HepG2 (cell line): ENCODE measurements at regions not wholly inside any gene's neighbourhood (a gene's known extent, or its start where the extent isn't known, plus 50 kb on each side); places are given as distances from the start of the nearest gene placed in this dataset.

ENCODE experiments used
- AGO2 ChIP-seq: fragments of 200-400 bp; formaldehyde crosslinking; optimal IDR thresholded peaks from 2 replicates; pipeline ENCODE3; 2017; ENCODE audit warnings: mild to moderate bottlenecking, low read depth, low read length, moderate library complexity
- ATAD3A ChIP-seq: sonication (generic); formaldehyde crosslinking; IDR thresholded peaks from 2 replicates; pipeline ENCODE4 v1.4.0; 2020; ENCODE audit warnings: missing genetic modification reagents
- GATAD1 ChIP-seq: IDR thresholded peaks from 2 replicates; pipeline ENCODE4 v1.6.1; 2016; ENCODE audit warnings: missing genetic modification reagents, missing compliant biosample characterization
- NBN ChIP-seq: fragments of 450-650 bp; conservative IDR thresholded peaks from 2 replicates; pipeline ENCODE4 v1.6.1; 2017
- NCOR1 ChIP-seq: fragments of 200-600 bp; sonication (generic); IDR thresholded peaks from 2 replicates; pipeline ENCODE4 v1.7.0; 2017; ENCODE audit warnings: antibody characterized with exemption, low read length, borderline replicate concordance
- POLR2A ChIP-seq, 2 experiments: IDR thresholded peaks; 2 replicates each; pipeline ENCODE4 v1.6.1; 2011; ENCODE audit warnings: low read depth in 2 of 2, low read length in 2 of 2, mild to moderate bottlenecking in 1 of 2, moderate library complexity in 1 of 2; ENCODE audit not compliant: insufficient read depth in 1 of 2
- RERE ChIP-seq: IDR thresholded peaks from 2 replicates; pipeline ENCODE4 v1.6.1; 2016; ENCODE audit warnings: low read depth, missing genetic modification reagents, missing compliant biosample characterization
- SETDB1 ChIP-seq: sonication (generic); formaldehyde crosslinking; IDR thresholded peaks from 2 replicates; pipeline ENCODE4 v1.5.1; 2020; ENCODE audit warnings: missing genetic modification reagents, mild to moderate bottlenecking, borderline replicate concordance
- SIX1 ChIP-seq: sonication (generic); formaldehyde crosslinking; IDR thresholded peaks from 2 replicates; pipeline ENCODE4 v1.4.0; 2020; ENCODE audit warnings: missing genetic modification reagents, borderline replicate concordance
- ZHX2 ChIP-seq, 2 experiments: sonication (generic) in 1 of 2; formaldehyde crosslinking in 1 of 2; IDR thresholded peaks; 2 replicates each; pipeline versions ENCODE4 v1.6.1 to v1.9.0; 2014 to 2022; ENCODE audit warnings: antibody characterized with exemption in 1 of 2, borderline replicate concordance in 1 of 2, inconsistent platforms in 1 of 2, low read depth in 1 of 2, missing genetic modification reagents in 1 of 2
- ZNF124 ChIP-seq: sonication (generic); formaldehyde crosslinking; IDR thresholded peaks from 2 replicates; pipeline ENCODE4 v1.4.0; 2020; ENCODE audit warnings: missing genetic modification reagents
- ZNF224 ChIP-seq: sonication (generic); formaldehyde crosslinking; IDR thresholded peaks from 2 replicates; pipeline ENCODE4 v1.5.0; 2020; ENCODE audit warnings: mild to moderate bottlenecking, missing genetic modification reagents
- ZNF263 ChIP-seq: sonication (generic); formaldehyde crosslinking; IDR thresholded peaks from 2 replicates; pipeline ENCODE4 v1.4.0; 2020; ENCODE audit warnings: missing genetic modification reagents
- ZNF264 ChIP-seq: sonication (generic); formaldehyde crosslinking; IDR thresholded peaks from 2 replicates; pipeline ENCODE4 v1.4.0; 2020; ENCODE audit warnings: missing genetic modification reagents
- ZNF552 ChIP-seq: sonication (generic); formaldehyde crosslinking; IDR thresholded peaks from 2 replicates; pipeline ENCODE4 v1.9.0; 2022; ENCODE audit warnings: missing genetic modification reagents, mild to moderate bottlenecking, borderline replicate concordance
- TF ChIP-seq, protein P1 (sequence below): sonication (generic); formaldehyde crosslinking; IDR thresholded peaks from 2 replicates; pipeline ENCODE4 v1.8.0; 2022; ENCODE audit warnings: mild to moderate bottlenecking, missing genetic modification reagents, borderline replicate concordance
- TF ChIP-seq, protein P2 (sequence below): sonication (generic); formaldehyde crosslinking; IDR thresholded peaks from 2 replicates; pipeline ENCODE4 v1.5.0; 2020; ENCODE audit warnings: missing genetic modification reagents

DNA sequence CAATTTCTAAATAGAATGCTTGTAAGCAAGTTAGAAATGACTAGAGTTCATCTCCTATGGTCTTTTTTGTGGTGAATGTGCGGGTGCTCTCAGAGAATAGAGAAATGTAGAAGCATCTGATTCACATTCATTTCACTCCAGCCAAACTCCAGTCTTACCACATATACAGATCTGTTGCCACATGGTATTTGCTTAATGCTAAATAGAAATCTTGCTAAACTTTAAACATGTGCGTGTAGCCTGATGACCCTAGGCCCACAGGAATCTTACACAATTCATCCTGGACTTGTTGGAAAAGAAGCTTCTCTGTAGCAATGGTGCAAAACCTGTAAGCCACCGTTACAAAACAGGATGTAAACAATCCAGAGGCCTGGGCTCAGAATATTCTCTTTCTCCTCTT lies 135.2 kb downstream of the PCSK1 start (continued):
- peak; percentile 86 for TF ChIP-seq RERE (CRISPR knock-in tag)
- TF ChIP-seq AGO2 = no peak
- TF ChIP-seq NCOR1 = peak; percentile 95
- TF ChIP-seq ATAD3A (CRISPR knock-in tag) = no peak
- TF ChIP-seq GATAD1 = peak; percentile 63
- TF ChIP-seq ZNF552 (CRISPR knock-in tag) = no peak
- TF ChIP-seq SIX1 (CRISPR knock-in tag) = peak; percentile 45; the same call in 1 of the 2 replicates
- TF ChIP-seq ZNF124 (CRISPR knock-in tag) = peak; percentile 89; the same call in 1 of the 2 replicates
- TF ChIP-seq, protein P1, sequence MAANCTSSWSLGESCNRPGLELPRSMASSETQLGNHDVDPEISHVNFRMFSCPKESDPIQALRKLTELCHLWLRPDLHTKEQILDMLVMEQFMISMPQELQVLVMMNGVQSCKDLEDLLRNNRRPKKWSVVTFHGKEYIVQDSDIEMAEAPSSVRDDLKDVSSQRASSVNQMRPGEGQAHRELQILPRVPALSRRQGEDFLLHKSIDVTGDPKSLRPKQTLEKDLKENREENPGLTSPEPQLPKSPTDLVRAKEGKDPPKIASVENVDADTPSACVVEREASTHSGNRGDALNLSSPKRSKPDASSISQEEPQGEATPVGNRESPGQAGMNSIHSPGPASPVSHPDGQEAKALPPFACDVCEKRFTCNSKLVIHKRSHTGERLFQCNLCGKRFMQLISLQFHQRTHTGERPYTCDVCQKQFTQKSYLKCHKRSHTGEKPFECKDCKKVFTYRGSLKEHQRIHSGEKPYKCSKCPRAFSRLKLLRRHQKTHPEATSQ (CRISPR knock-in tag) = peak; percentile 87; the same call in 1 of the 2 replicates
- TF ChIP-seq ZNF263 = no peak
- no peak for TF ChIP-seq NBN
- TF ChIP-seq ZNF264 (CRISPR knock-in tag) = peak; percentile 67; the same call in 1 of the 2 replicates
- TF ChIP-seq ZNF224 (CRISPR knock-in tag) = no peak
- TF ChIP-seq, protein P2, sequence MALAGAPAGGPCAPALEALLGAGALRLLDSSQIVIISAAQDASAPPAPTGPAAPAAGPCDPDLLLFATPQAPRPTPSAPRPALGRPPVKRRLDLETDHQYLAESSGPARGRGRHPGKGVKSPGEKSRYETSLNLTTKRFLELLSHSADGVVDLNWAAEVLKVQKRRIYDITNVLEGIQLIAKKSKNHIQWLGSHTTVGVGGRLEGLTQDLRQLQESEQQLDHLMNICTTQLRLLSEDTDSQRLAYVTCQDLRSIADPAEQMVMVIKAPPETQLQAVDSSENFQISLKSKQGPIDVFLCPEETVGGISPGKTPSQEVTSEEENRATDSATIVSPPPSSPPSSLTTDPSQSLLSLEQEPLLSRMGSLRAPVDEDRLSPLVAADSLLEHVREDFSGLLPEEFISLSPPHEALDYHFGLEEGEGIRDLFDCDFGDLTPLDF = no peak
- no peak for TF ChIP-seq SETDB1 (CRISPR knock-in tag)
- no peak for TF ChIP-seq ZHX2 (IDR thresholded peaks at IDR 0.05; ENCODE audit: low read depth)
- no peak for TF ChIP-seq ZHX2 (CRISPR knock-in tag; IDR thresholded peaks at IDR 0.05; ENCODE audit: borderline replicate concordance)
- TF ChIP-seq POLR2A (IDR thresholded peaks at IDR 0.05; ENCODE audit: insufficient read depth in 1 of 2, low read depth in 2 of 2, low read length in 2 of 2) = no peak
